H1 (cell line): ENCODE measurements at regions not wholly inside any gene's neighbourhood (a gene's known extent, or its start where the extent isn't known, plus 50 kb on each side); places are given as distances from the start of the nearest gene placed in this dataset.

ENCODE experiments used
- CTCF ChIA-PET: fragments of 300-600 bp; sonication (Branson Sonifier 250); formaldehyde crosslinking; loops from one replicate; lab custom pipeline; 2021; ENCODE audit not compliant: partially characterized antibody; lab: Charles Lee
- POLR2A ChIA-PET: fragments of 300-600 bp; sonication (Branson Sonifier 250); formaldehyde crosslinking; loops from one replicate; lab custom pipeline; 2021; ENCODE audit warnings: inconsistent platforms; ENCODE audit not compliant: partially characterized antibody; lab: Charles Lee
- DNase-seq, 2 experiments: peaks; one replicate each; pipeline versions ENCODE4 v3.0.0 to v3.0.0-alpha.2; 2010 to 2022; ENCODE audit warnings: low spot score in 2 of 2, low read depth in 1 of 2, mixed read lengths in 1 of 2
- FAIRE-seq: peaks from 2 replicates; lab custom pipeline; 2011; peaks lifted over from hg19 to GRCh38; lab: Jason Lieb, UNC
- H2AFZ ChIP-seq: 2 replicates; pipeline ENCODE4 v1.8.1; 2012; ENCODE audit warnings: low read length, inconsistent platforms
- H2AK5ac ChIP-seq: 2 replicates; pipeline ENCODE4 v1.6.1; 2013; ENCODE audit warnings: low read depth, low read length
- H2BK120ac ChIP-seq: replicated peaks from 2 replicates; pipeline ENCODE3; 2013; ENCODE audit warnings: low read depth, low read length, inconsistent platforms
- H2BK12ac ChIP-seq: 2 replicates; pipeline ENCODE4 v1.6.1; 2013; ENCODE audit warnings: low read depth, low read length
- H2BK15ac ChIP-seq: 2 replicates; pipeline ENCODE4 v1.6.1; 2013; ENCODE audit warnings: low read length
- H2BK20ac ChIP-seq: 2 replicates; pipeline ENCODE4 v1.6.1; 2013; ENCODE audit warnings: low read length
- H2BK5ac ChIP-seq: 2 replicates; pipeline ENCODE4 v1.6.1; 2013; ENCODE audit warnings: low read depth, low read length
- H3K14ac ChIP-seq: 2 replicates; pipeline ENCODE4 v1.6.1; 2013; ENCODE audit warnings: inconsistent platforms; ENCODE audit not compliant: insufficient read length
- H3K18ac ChIP-seq: 2 replicates; pipeline ENCODE4 v1.6.1; 2013; ENCODE audit warnings: low read length; ENCODE audit errors: extremely low read depth
- H3K23ac ChIP-seq: 2 replicates; pipeline ENCODE4 v1.6.1; 2013; ENCODE audit warnings: inconsistent platforms; ENCODE audit not compliant: insufficient read length
- H3K23me2 ChIP-seq: 2 replicates; pipeline ENCODE4 v1.6.1; 2013; ENCODE audit warnings: low read depth, low read length
- H3K27ac ChIP-seq: 2 replicates; pipeline ENCODE4 v1.6.1; 2011; ENCODE audit warnings: low read depth, low read length, inconsistent platforms
- H3K27me3 ChIP-seq, 4 experiments: replicated peaks in 1 of 4; 1 replicate in 1 of 4; 2 replicates in 3 of 4; pipeline versions ENCODE4 v1.6.1 to v1.8.1; 2011 to 2013; ENCODE audit warnings: low read length in 3 of 4, mild to moderate bottlenecking in 3 of 4, inconsistent platforms in 2 of 4, mixed read lengths in 2 of 4, moderate library complexity in 1 of 4; ENCODE audit not compliant: control insufficient read depth in 3 of 4, insufficient read depth in 3 of 4; ENCODE audit errors: extremely low read depth in 1 of 4
- H3K36me3 ChIP-seq, 4 experiments: 2 replicates each; pipeline versions ENCODE4 v1.6.1 to v1.8.1; 2011 to 2013; ENCODE audit warnings: mild to moderate bottlenecking in 4 of 4, low read length in 3 of 4, moderate library complexity in 2 of 4, control low read depth in 1 of 4, inconsistent platforms in 1 of 4; ENCODE audit not compliant: insufficient read depth in 4 of 4, control insufficient read depth in 2 of 4
- H3K4ac ChIP-seq: replicated peaks from 2 replicates; pipeline ENCODE3; 2013; ENCODE audit warnings: low read length, low read depth, mixed read lengths, inconsistent platforms; ENCODE audit not compliant: insufficient read length
- H3K4me1 ChIP-seq, 4 experiments: replicated peaks in 1 of 4; 1 replicate in 1 of 4; 2 replicates in 3 of 4; pipeline versions ENCODE4 v1.6.1 to v1.8.1; 2011 to 2013; ENCODE audit warnings: low read length in 3 of 4, inconsistent platforms in 2 of 4, mixed read lengths in 1 of 4; ENCODE audit not compliant: insufficient read depth in 4 of 4, control insufficient read depth in 3 of 4
- H3K4me2 ChIP-seq, 2 experiments: 2 replicates each; pipeline versions ENCODE4 v1.6.1 to v1.8.1; 2011 to 2013; ENCODE audit warnings: low read depth in 2 of 2, low read length in 2 of 2, control low read depth in 1 of 2, inconsistent platforms in 1 of 2, mild to moderate bottlenecking in 1 of 2; ENCODE audit not compliant: insufficient read depth in 1 of 2
- H3K4me3 ChIP-seq, 4 experiments: fragments of 200-600, 300-600 bp in 1 of 4; sonication (generic), shearing (Covaris generic), sonication (Bioruptor Twin) in 1 of 4; 2 replicates each; pipeline versions ENCODE4 v1.5.1 to v1.8.1; 2011 to 2016; ENCODE audit warnings: low read length in 4 of 4, low read depth in 3 of 4, control low read depth in 2 of 4, inconsistent platforms in 2 of 4, mild to moderate bottlenecking in 2 of 4, mixed read lengths in 1 of 4, moderate library complexity in 1 of 4; ENCODE audit not compliant: insufficient read depth in 2 of 4; ENCODE audit errors: extremely low read depth in 1 of 4
- H3K56ac ChIP-seq: replicated peaks from 2 replicates; pipeline ENCODE3; 2013; ENCODE audit warnings: low read depth, mild to moderate bottlenecking, mixed read lengths, low read length, inconsistent platforms; ENCODE audit not compliant: insufficient read length
- H3K79me1 ChIP-seq: 2 replicates; pipeline ENCODE4 v1.6.1; 2013; ENCODE audit warnings: low read depth, low read length, control low read depth
- H3K79me2 ChIP-seq, 2 experiments: 2 replicates each; pipeline versions ENCODE4 v1.6.1 to v1.8.1; 2012 to 2013; ENCODE audit warnings: low read length in 2 of 2, mild to moderate bottlenecking in 2 of 2, inconsistent platforms in 1 of 2; ENCODE audit not compliant: insufficient read depth in 2 of 2, control insufficient read depth in 1 of 2
- H3K9ac ChIP-seq, 4 experiments: replicated peaks in 1 of 4; 1 replicate in 1 of 4; 2 replicates in 3 of 4; pipeline versions ENCODE4 v1.6.1 to v1.8.1; 2011 to 2013; ENCODE audit warnings: low read depth in 3 of 4, low read length in 3 of 4, control low read depth in 2 of 4, mild to moderate bottlenecking in 2 of 4, moderate library complexity in 2 of 4, inconsistent platforms in 1 of 4; ENCODE audit errors: extremely low read depth in 1 of 4
- H3K9me3 ChIP-seq, 2 experiments: 2 replicates each; pipeline versions ENCODE4 v1.6.1 to v1.8.1; 2012 to 2013; ENCODE audit warnings: mild to moderate bottlenecking in 2 of 2, moderate library complexity in 2 of 2, control low read depth in 1 of 2, inconsistent platforms in 1 of 2, low read depth in 1 of 2, low read length in 1 of 2, mixed read lengths in 1 of 2; ENCODE audit not compliant: insufficient read depth in 2 of 2
- H4K20me1 ChIP-seq, 2 experiments: replicated peaks in 1 of 2; 2 replicates each; pipeline versions ENCODE3 to v1.8.1; 2011 to 2013; ENCODE audit warnings: inconsistent platforms in 2 of 2, low read length in 2 of 2, mild to moderate bottlenecking in 1 of 2; ENCODE audit not compliant: insufficient read depth in 2 of 2, control insufficient read depth in 1 of 2
- H4K5ac ChIP-seq: 2 replicates; pipeline ENCODE4 v1.6.1; 2013; ENCODE audit warnings: low read length, low read depth, mixed read lengths, inconsistent platforms; ENCODE audit not compliant: insufficient read length
- H4K8ac ChIP-seq: 2 replicates; pipeline ENCODE4 v1.8.0; 2013; ENCODE audit warnings: mild to moderate bottlenecking, moderate library complexity, low read length, inconsistent platforms; ENCODE audit not compliant: insufficient read depth; ENCODE audit errors: extremely low read depth
- H4K91ac ChIP-seq: replicated peaks from 2 replicates; pipeline ENCODE3; 2013; ENCODE audit warnings: low read length, mixed read lengths, inconsistent platforms; ENCODE audit not compliant: insufficient read length
- CHD1 ChIP-seq: IDR thresholded peaks from 2 replicates; pipeline ENCODE4 v1.6.1; 2012; ENCODE audit warnings: low read depth, low read length, improper control_type of control experiment
- POLR2AphosphoS5 ChIP-seq: IDR thresholded peaks from 2 replicates; pipeline ENCODE4 v1.6.1; 2011; ENCODE audit warnings: low read depth, low read length
- WGBS, 2 experiments: shearing (Covaris generic) in 1 of 2; methylation state at CpG; one replicate each; pipeline versions ENCODE4 v1.1.6 to v1.1.7; 2013 to 2015; ENCODE audit warnings: low lambda C conversion rate in 2 of 2, mixed read lengths in 2 of 2, inconsistent platforms in 1 of 2, low coverage in 1 of 2, missing lambda C conversion rate in 1 of 2; ENCODE audit not compliant: insufficient replicate concordance in 2 of 2, insufficient coverage in 1 of 2, insufficient read length in 1 of 2; ENCODE audit errors: extremely low coverage in 1 of 2, missing lambda C conversion rate in 1 of 2; 5-methylcytosine and 5-hydroxymethylcytosine counted together

GRCh38 chr1:185464777-185465176 is 147.7 kb upstream of the IVNS1ABP start:
- ChIA-PET POLR2A (no interaction called here), CTCF (interaction anchor here (0.8 to 1.4 kb wide), 2 partner anchors 15 to 132 kb away, joined by 3 to 4 read pairs; no protein-coding TSS in a partner anchor)
- Histone ChIP-seq H2AK5ac (no peak overlapping the region), H2BK12ac (no peak overlapping the region), H3K56ac (no peak overlapping the region), H3K4ac (no peak overlapping the region), H2BK20ac (no peak overlapping the region), H3K79me2 (no peaks in the 10 kb centered on the region), H4K20me1 (no peaks in the 10 kb centered on the region), H3K23ac (no peak overlapping the region), H2AFZ (no peak overlapping the region), H3K4me2 (no peak overlapping the region), H4K8ac (no peak overlapping the region), H3K14ac (no peak overlapping the region), H2BK120ac (no peak overlapping the region), H3K9ac (no peak overlapping the region), H3K4me1 (no peaks in the 10 kb centered on the region), H3K36me3 (no peaks in the 10 kb centered on the region), H4K5ac (no peak overlapping the region), H3K27ac (no peak overlapping the region), H2BK5ac (no peak overlapping the region), H4K91ac (no peak overlapping the region), H3K23me2 (no peaks in the 10 kb centered on the region; the same call in 1 of the 2 replicates), H3K9me3 (no peaks in the 10 kb centered on the region), H3K27me3 (no peaks in the 10 kb centered on the region), H3K18ac (no peak overlapping the region), H3K79me1 (no peaks in the 10 kb centered on the region), H2BK15ac (no peak overlapping the region), H3K4me3 (no peak overlapping the region)
- DNase-seq (no peak), FAIRE-seq (no peak)
- 88% methylated on average over 4 of the region's 4 CpGs; no CpG with 5 or more reads in 1 of the 2 experiments for WGBS, 2 experiments
- TF ChIP-seq POLR2AphosphoS5 (no peak), CHD1 (no peak)
